ENCODE measurements at regions not wholly inside any gene's neighbourhood (a gene's known extent, or its start where the extent isn't known, plus 50 kb on each side); places are given as distances from the start of the nearest gene placed in this dataset.

DNA sequence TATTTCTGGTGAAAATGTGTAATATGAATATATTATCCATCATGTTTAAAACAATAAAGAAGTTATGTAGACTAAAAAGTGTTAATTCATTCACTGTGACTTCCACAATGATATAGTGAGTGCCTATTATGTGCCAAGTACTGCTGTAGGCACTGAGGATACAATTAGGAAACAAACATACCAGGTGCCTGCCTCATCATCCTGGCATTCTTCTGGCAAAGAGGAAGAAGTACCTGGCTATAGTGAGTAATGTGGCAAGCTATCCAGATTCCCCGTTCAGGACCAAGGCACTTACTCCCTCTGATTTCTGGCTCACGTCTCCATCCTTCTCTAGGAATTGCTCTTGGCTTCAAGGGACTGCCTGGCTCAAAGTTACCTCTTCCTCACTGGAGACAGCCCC lies 77.5 kb upstream of the CLMP start:
- TF ChIP-seq, protein P1, sequence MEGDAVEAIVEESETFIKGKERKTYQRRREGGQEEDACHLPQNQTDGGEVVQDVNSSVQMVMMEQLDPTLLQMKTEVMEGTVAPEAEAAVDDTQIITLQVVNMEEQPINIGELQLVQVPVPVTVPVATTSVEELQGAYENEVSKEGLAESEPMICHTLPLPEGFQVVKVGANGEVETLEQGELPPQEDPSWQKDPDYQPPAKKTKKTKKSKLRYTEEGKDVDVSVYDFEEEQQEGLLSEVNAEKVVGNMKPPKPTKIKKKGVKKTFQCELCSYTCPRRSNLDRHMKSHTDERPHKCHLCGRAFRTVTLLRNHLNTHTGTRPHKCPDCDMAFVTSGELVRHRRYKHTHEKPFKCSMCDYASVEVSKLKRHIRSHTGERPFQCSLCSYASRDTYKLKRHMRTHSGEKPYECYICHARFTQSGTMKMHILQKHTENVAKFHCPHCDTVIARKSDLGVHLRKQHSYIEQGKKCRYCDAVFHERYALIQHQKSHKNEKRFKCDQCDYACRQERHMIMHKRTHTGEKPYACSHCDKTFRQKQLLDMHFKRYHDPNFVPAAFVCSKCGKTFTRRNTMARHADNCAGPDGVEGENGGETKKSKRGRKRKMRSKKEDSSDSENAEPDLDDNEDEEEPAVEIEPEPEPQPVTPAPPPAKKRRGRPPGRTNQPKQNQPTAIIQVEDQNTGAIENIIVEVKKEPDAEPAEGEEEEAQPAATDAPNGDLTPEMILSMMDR (conservative IDR thresholded peaks at IDR 0.05), result no peak
- no peak for TF ChIP-seq ZFX (IDR thresholded peaks at IDR 0.05)
- no peak overlapping the region for H3K27ac ChIP-seq

DNA sequence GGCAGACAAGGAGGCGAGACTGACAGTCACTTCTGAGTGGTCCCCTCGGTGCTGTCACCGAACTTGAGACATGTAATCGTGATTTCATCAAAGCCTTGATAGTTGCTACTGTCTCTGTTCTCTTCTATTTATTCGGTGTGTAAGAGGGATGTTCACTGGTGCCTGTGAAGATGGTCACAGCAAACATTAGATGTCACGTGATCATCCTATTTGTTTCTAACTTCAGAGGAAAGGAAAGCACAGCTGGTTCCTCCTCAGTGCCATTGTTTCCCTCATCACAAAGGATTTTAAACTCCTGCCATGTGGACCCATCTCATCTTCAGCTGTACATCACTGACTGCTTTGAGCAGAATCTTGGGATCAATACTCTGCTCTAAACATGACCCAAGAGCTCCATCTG lies 73.1 kb upstream of the CLMP start:
- TF ChIP-seq, protein P1 (conservative IDR thresholded peaks at IDR 0.05), result no peak
- TF ChIP-seq ZFX (IDR thresholded peaks at IDR 0.05), result no peak
- H3K27ac ChIP-seq, result peak overlapping the region; percentile 37

DNA sequence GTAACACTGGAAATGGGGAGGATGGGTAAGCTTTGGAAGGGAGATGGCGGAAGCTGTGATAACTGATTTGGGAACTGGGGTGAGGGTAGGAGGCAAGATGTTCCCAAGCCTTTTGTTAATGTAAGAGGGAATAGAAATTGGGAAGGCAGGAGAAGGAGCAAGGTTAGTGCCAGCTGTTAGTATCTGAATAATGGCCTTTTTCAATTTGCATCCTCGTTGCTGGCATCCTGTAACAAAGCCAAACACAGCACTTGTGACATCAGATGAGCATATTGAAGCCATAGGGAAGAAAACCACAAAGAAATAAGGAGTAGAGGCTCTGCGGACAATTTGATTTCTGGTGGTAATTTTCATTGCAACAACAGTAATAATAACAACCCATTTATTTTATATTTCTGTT lies 70.9 kb upstream of the CLMP start:
- no peak for TF ChIP-seq ZFX (IDR thresholded peaks at IDR 0.05)
- TF ChIP-seq, protein P1 (conservative IDR thresholded peaks at IDR 0.05), result no peak
- no peak overlapping the region for H3K27ac ChIP-seq

DNA sequence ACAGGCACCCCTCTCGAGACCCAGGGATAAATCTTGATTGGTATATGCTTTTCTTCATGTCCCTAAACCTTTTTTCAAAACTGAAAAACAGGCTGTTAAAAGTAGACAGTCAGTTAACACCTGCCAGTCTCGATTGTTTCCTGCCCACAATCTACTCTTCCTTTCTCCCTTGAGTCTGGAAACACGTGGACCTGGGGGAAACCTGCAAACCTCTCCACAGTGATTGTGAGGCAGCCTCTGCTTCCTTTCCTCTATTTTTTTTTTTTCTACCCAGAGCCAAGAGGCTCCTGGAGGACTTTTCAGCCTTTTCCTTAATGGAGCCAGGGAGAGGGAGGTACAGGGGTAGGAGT lies 69.4 kb upstream of the CLMP start:
- no peak overlapping the region for H3K27ac ChIP-seq
- TF ChIP-seq, protein P1 (conservative IDR thresholded peaks at IDR 0.05), result no peak
- TF ChIP-seq ZFX (IDR thresholded peaks at IDR 0.05), result no peak

DNA sequence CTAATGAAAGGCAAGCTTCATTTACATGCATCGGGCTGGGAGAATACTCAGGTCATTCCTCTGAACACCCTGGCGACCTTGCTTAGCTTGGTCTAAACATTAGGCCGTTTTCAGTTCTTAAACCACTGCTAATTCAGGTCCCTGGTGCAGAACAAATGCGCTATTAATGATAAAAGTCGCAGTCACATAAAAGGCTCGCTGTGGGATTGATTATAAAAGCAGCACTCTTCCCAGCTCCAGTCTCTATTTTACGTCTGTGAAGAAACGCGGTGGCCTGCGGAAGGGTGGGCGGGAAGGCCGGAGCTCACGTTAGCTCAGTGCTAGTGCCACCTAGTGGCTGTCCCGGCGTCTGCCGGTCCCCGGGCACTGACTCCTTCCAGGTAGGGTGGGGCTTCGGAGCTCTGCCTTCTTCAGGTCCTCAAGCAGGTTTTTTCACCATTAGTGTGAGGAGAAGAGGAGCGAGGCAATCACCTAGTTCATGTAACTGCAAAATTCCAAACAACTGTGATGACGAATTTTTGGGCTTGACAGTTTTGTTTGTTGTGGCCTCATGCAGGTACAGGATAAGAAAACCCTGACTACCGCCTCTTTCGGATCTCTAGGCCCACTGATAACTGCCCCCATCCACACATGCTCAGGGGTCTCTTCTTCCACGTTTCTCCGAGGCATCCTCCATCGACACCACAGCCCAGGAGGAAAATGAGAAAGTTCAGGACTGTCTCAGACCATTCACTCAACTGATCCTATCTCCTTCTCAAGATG lies 66.5 kb upstream of the CLMP start:
- no peak overlapping the region for H3K27ac ChIP-seq
- TF ChIP-seq ZFX (IDR thresholded peaks at IDR 0.05), result no peak
- TF ChIP-seq, protein P1 (conservative IDR thresholded peaks at IDR 0.05), result peak; percentile 98

DNA sequence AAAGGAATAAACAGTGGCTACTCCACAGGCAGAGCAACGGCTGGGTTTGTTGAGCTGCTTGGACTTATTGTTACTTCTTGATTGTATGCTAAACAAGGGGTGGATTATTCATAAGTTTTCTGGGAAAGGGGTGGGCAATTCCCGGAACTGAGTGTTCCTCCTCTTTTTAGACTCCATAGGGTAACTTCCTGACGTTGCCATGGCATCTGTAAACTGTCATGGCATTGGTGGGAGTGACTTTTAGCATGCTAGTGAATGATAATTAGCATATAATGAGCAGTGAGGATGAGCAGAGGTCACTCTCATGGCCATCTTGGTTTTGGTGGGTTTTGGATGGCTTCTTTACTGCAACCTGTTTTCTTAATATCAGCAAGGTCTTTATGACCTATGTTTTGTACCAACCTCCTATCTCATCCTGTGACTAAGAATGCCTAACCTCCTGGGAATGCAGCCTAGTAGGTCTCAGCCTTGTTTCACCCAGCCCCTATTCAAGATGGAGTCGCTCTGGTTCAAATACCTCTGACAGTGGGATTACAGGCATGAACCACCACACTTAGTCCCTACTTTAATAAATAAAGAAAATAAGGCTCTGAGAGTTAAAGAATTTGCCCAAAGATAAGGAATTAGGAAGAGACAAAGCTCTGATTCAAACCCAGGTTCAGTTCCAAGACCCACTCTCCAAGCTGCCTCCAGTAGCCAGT lies 65.6 kb upstream of the CLMP start:
- H3K27ac ChIP-seq, result no peak overlapping the region
- no peak for TF ChIP-seq ZFX (IDR thresholded peaks at IDR 0.05)
- TF ChIP-seq, protein P1 (conservative IDR thresholded peaks at IDR 0.05), result no peak

DNA sequence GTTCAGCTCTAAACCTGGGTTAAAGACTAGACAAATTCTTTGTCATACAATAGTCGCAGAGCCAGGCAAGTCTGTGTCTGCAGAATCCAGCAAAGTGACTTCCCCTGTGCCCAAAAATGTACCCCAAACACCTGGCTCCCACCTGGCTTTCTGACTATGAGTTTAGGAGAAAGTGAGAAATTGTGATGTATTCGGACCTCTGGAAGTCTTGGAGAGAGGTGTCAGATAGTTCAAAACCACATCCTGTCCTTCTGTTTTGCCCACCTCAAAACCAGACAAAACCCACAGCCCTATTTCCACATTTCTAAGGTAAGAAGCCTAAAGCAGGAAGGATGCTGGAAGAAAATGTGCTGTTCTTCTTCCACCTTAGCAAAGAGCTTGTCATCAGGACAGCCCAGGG lies 63.8 kb upstream of the CLMP start:
- TF ChIP-seq, protein P1 (conservative IDR thresholded peaks at IDR 0.05), result no peak
- no peak for TF ChIP-seq ZFX (IDR thresholded peaks at IDR 0.05)
- no peak overlapping the region for H3K27ac ChIP-seq

All from C4-2B (cell line).